HepG2 (cell line): ENCODE measurements at regions not wholly inside any gene's neighbourhood (a gene's known extent, or its start where the extent isn't known, plus 50 kb on each side); places are given as distances from the start of the nearest gene placed in this dataset.

ENCODE experiments used
- EZH2 ChIP-seq: conservative IDR thresholded peaks from 2 replicates; pipeline ENCODE4 v1.6.1; 2012; ENCODE audit warnings: mild to moderate bottlenecking, low read depth, low read length, moderate library complexity
- NR2F2 ChIP-seq: IDR thresholded peaks from 2 replicates; pipeline ENCODE4 v1.6.1; 2012; ENCODE audit warnings: low read depth, inconsistent platforms, borderline replicate concordance
- PRPF4 ChIP-seq: fragments of 200-400 bp; formaldehyde crosslinking; IDR thresholded peaks from 2 replicates; pipeline ENCODE4 v1.6.1; 2016; ENCODE audit warnings: low read length, low read depth; ENCODE audit not compliant: poor library complexity, severe bottlenecking
- ZMYM4 ChIP-seq: sonication (generic); formaldehyde crosslinking; IDR thresholded peaks from 2 replicates; pipeline ENCODE4 v1.8.1; 2023; ENCODE audit warnings: mild to moderate bottlenecking, missing genetic modification reagents
- ZNF10 ChIP-seq: sonication (generic); formaldehyde crosslinking; IDR thresholded peaks from 2 replicates; pipeline ENCODE4 v1.4.0; 2020; ENCODE audit warnings: mild to moderate bottlenecking, low read depth, missing genetic modification reagents, borderline replicate concordance
- ZNF33A ChIP-seq: sonication (generic); formaldehyde crosslinking; IDR thresholded peaks from 2 replicates; pipeline ENCODE4 v1.5.1; 2020; ENCODE audit warnings: missing genetic modification reagents, mild to moderate bottlenecking, moderate library complexity, borderline replicate concordance
- ZNF564 ChIP-seq: sonication (generic); formaldehyde crosslinking; IDR thresholded peaks from 2 replicates; pipeline ENCODE4 v1.8.1; 2023; ENCODE audit warnings: mild to moderate bottlenecking, missing genetic modification reagents
- ZNF7 ChIP-seq: IDR thresholded peaks from 2 replicates; pipeline ENCODE4 v1.6.1; 2016; ENCODE audit warnings: missing biosample characterization, missing genetic modification reagents
- ZNF766 ChIP-seq: sonication (generic); formaldehyde crosslinking; IDR thresholded peaks from 2 replicates; pipeline ENCODE4 v1.5.0; 2020; ENCODE audit warnings: missing genetic modification reagents, borderline replicate concordance
- ZNF781 ChIP-seq: sonication (generic); formaldehyde crosslinking; IDR thresholded peaks from 2 replicates; pipeline ENCODE4 v1.5.1; 2020; ENCODE audit warnings: borderline replicate concordance, mild to moderate bottlenecking, missing genetic modification reagents; ENCODE audit errors: not compliant biosample characterization
- TF ChIP-seq, protein P1 (sequence below): sonication (generic); formaldehyde crosslinking; IDR thresholded peaks from 2 replicates; pipeline ENCODE4 v1.4.0; 2020; ENCODE audit warnings: missing genetic modification reagents
- TF ChIP-seq, protein P2 (sequence below): sonication (generic); formaldehyde crosslinking; IDR thresholded peaks from 2 replicates; pipeline ENCODE4 v1.4.0; 2020; ENCODE audit warnings: missing genetic modification reagents
- TF ChIP-seq, protein P3 (sequence below): sonication (generic); formaldehyde crosslinking; IDR thresholded peaks from 2 replicates; pipeline ENCODE4 v1.4.0; 2020; ENCODE audit warnings: mild to moderate bottlenecking, missing genetic modification reagents

DNA sequence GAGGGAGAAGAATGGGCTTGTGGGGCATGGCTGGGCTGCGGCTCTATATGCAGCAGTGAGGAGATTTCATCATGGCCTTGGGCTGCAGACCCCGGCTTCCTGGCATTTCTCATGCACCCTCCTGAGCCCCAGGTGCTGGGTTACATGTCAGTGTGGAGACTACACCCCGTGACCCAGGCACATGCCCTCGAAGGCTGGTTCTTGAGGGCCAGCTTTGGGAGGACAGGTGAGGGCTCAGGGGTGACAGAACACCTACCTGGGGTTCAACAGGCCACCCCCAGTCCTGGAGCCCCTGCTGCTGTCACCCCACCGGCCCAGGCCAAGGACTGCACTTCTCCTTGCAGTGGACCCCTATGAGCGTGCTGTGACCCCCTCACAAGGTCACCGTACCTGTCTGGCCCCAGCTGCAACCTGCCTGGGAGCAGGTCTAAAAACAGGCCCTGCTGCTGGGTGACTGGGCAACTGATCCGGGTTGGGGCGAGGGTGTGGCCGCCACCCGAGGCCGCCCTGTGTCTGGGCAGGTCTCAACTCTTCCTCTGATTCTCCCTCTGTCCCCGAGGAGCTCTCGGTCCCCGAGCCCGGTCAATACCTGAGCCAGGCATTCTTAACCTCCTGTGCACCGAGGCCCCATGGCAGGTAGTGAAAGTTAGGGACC, 94.8 kb upstream of the OTOS start (continued):
- TF ChIP-seq, protein P1, sequence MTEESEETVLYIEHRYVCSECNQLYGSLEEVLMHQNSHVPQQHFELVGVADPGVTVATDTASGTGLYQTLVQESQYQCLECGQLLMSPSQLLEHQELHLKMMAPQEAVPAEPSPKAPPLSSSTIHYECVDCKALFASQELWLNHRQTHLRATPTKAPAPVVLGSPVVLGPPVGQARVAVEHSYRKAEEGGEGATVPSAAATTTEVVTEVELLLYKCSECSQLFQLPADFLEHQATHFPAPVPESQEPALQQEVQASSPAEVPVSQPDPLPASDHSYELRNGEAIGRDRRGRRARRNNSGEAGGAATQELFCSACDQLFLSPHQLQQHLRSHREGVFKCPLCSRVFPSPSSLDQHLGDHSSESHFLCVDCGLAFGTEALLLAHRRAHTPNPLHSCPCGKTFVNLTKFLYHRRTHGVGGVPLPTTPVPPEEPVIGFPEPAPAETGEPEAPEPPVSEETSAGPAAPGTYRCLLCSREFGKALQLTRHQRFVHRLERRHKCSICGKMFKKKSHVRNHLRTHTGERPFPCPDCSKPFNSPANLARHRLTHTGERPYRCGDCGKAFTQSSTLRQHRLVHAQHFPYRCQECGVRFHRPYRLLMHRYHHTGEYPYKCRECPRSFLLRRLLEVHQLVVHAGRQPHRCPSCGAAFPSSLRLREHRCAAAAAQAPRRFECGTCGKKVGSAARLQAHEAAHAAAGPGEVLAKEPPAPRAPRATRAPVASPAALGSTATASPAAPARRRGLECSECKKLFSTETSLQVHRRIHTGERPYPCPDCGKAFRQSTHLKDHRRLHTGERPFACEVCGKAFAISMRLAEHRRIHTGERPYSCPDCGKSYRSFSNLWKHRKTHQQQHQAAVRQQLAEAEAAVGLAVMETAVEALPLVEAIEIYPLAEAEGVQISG = no peak
- TF ChIP-seq ZNF766 (no peak), NR2F2 (no peak), ZNF7 (CRISPR knock-in tag) (no peak), ZNF10 (CRISPR knock-in tag) (no peak), ZNF33A (CRISPR knock-in tag) (no peak), ZNF564 (CRISPR knock-in tag) (no peak), ZNF781 (CRISPR knock-in tag) (no peak), EZH2 (no peak), PRPF4 (no peak), ZMYM4 (CRISPR knock-in tag) (no peak)
- TF ChIP-seq, protein P2, sequence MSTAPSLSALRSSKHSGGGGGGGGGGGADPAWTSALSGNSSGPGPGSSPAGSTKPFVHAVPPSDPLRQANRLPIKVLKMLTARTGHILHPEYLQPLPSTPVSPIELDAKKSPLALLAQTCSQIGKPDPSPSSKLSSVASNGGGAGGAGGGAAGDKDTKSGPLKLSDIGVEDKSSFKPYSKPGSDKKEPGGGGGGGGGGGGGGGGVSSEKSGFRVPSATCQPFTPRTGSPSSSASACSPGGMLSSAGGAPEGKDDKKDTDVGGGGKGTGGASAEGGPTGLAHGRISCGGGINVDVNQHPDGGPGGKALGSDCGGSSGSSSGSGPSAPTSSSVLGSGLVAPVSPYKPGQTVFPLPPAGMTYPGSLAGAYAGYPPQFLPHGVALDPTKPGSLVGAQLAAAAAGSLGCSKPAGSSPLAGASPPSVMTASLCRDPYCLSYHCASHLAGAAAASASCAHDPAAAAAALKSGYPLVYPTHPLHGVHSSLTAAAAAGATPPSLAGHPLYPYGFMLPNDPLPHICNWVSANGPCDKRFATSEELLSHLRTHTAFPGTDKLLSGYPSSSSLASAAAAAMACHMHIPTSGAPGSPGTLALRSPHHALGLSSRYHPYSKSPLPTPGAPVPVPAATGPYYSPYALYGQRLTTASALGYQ = no peak
- TF ChIP-seq, protein P3, sequence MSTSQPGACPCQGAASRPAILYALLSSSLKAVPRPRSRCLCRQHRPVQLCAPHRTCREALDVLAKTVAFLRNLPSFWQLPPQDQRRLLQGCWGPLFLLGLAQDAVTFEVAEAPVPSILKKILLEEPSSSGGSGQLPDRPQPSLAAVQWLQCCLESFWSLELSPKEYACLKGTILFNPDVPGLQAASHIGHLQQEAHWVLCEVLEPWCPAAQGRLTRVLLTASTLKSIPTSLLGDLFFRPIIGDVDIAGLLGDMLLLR (CRISPR knock-in tag) = no peak
